HG03354 (cell line): ENCODE measurements at regions not wholly inside any gene's neighbourhood (a gene's known extent, or its start where the extent isn't known, plus 50 kb on each side); places are given as distances from the start of the nearest gene placed in this dataset.

ENCODE experiments used
- ATAC-seq: cut with Tn5 transposase; IDR thresholded peaks from one replicate; pipeline ENCODE4 v1.9.1; 2021; ENCODE audit warnings: mild to moderate bottlenecking; ENCODE audit not compliant: unreplicated experiment, poor library complexity, severe bottlenecking

GRCh38 chr13:99894105-99894839 is 77.3 kb downstream of the ZIC5 start:
- ATAC-seq = no peak

GRCh38 chr13:99893567-99893966 is 78.0 kb downstream of the ZIC5 start:
- ATAC-seq = no peak

GRCh38 chr13:99892866-99893504 is 78.6 kb downstream of the ZIC5 start:
- ATAC-seq = no peak

GRCh38 chr13:99892196-99892613 is 79.4 kb downstream of the ZIC5 start:
- no peak for ATAC-seq

- no peak for ATAC-seq
Measured at GRCh38 chr13:99886706-99887105, 84.9 kb downstream of the ZIC5 start.

GRCh38 chr13:99884913-99885312 is 86.7 kb downstream of the ZIC5 start:
- ATAC-seq = no peak

- ATAC-seq = no peak
Measured at GRCh38 chr13:99883805-99884204, 87.8 kb downstream of the ZIC5 start.

GRCh38 chr13:99878921-99879610 is 92.5 kb downstream of the ZIC5 start:
- no peak for ATAC-seq

- no peak for ATAC-seq
Measured at GRCh38 chr13:99876651-99877050, 94.9 kb downstream of the ZIC5 start.

GRCh38 chr13:99875391-99875790 is 96.2 kb downstream of the ZIC5 start:
- ATAC-seq = no peak

- no peak for ATAC-seq
Measured at GRCh38 chr13:99873832-99874430, 97.6 kb downstream of the ZIC5 start.

- no peak for ATAC-seq
Measured at GRCh38 chr13:99873141-99873540, 98.4 kb downstream of the ZIC5 start.

GRCh38 chr13:99871249-99871898 is 100.2 kb downstream of the ZIC5 start:
- no peak for ATAC-seq

GRCh38 chr13:99870541-99870940 is 101.0 kb downstream of the ZIC5 start:
- ATAC-seq = no peak

GRCh38 chr13:99869830-99870229 is 101.7 kb downstream of the ZIC5 start:
- no peak for ATAC-seq

- ATAC-seq = no peak
Measured at GRCh38 chr13:99868767-99869166, 102.8 kb downstream of the ZIC5 start.

GRCh38 chr13:99867535-99868257 is 103.9 kb downstream of the ZIC5 start:
- no peak for ATAC-seq

- no peak for ATAC-seq
Measured at GRCh38 chr13:99866781-99867180, 104.8 kb downstream of the ZIC5 start.

- ATAC-seq = no peak
Measured at GRCh38 chr13:99865420-99865930, 106.1 kb downstream of the ZIC5 start.
